ENCODE measurements at regions not wholly inside any gene's neighbourhood (a gene's known extent, or its start where the extent isn't known, plus 50 kb on each side); places are given as distances from the start of the nearest gene placed in this dataset.

DNA sequence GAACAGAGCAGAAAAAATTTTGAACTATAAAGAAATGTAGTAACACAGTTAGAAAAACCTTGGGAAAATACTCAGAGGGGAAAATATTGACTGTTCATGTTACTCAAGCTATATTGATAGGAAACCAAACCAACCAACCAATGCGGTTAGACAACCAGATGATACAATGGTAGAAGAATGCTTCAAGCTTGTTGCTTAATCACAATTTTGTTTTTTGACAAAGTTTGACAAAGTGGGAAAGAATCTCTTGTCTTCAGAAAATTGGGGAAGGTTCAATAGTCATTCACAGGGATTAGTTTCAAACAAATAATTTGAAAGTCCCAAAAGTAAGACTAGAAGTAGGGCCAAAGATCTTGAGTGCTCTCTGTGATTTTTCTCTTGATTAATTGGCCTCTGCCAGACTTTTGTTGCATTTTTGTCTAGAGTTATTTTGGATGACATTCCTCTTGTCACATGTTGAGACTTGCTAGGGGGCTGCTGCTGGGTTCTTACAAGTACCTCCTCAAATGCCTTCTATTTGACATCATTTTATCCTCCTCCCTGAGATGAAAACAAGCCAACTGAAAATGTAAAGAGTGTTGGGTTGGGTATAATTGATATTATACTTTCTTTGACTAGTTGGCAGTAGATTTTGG is 233.1 kb upstream of the PHYHIPL start:
- ATAC-seq (no peak), DNase-seq (no peak)
- Mint-ChIP-seq H3K36me3 (no peaks in the 10 kb centered on the region), H3K27me3 (peaks cover 0 to 9% (median 0%) of the 10 kb centered on the region in 5 donors), H3K4me3 (no peak overlapping the region), H3K4me1 (no peaks in the 10 kb centered on the region), H3K9me3 (peaks cover 0 to 2% (median 0%) of the 10 kb centered on the region in 9 donors), H3K27ac (no peak overlapping the region)
- POLR2A ChIA-PET: no interaction called here

DNA sequence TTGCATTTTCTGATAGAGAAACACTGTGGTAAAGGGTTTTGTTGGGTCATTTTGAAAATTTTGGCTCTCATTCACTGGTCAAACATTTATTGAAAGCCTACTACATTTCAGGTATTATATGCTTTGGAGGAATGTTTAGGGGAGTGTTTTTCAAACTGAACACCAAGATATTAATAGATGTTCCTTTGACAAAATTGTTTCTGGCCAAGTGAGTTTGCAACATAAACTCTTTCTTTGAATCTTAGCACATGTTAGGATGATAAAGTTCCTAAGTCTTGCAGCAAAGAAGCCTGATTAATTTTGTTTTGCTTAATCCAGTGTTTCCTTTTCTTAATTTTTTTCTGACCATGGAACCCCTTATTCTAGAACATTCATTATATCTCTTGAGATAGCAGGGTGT is 232.5 kb upstream of the PHYHIPL start:
- H3K4me1 Mint-ChIP-seq: no peaks in the 10 kb centered on the region
- DNase-seq (no peak), ATAC-seq (no peak)
- H3K4me3 Mint-ChIP-seq: no peak overlapping the region
- H3K27me3 Mint-ChIP-seq: peaks cover 0 to 9% (median 0%) of the 10 kb centered on the region in 5 donors
- H3K9me3 Mint-ChIP-seq: peaks cover 0 to 2% (median 0%) of the 10 kb centered on the region in 9 donors
- POLR2A ChIA-PET: no interaction called here
- H3K36me3 Mint-ChIP-seq: no peaks in the 10 kb centered on the region
- no peak overlapping the region for H3K27ac Mint-ChIP-seq

DNA sequence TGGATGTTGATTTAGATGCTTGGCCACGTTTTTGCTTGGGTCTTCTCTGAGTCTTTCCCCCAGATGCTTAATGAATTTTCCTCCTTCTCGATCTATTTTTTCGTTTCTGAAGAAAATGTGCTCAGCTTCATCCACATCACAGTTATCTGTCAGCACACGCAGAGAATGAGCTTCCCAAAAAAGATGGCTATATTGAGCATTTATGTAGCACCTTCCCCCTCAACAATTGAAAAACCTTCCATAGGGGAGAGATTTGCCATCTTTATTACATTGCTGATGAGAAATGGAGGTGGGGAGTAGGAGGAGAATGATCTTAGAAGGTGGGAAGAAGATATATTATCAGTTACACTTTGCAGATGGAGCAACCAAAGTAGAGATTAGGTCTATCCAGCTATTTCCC is 228.1 kb upstream of the PHYHIPL start:
- no peak for ATAC-seq
- Mint-ChIP-seq H3K9me3 (peaks cover 0 to 2% (median 0%) of the 10 kb centered on the region in 9 donors), H3K27me3 (peaks cover 0 to 15% (median 2%) of the 10 kb centered on the region in 5 donors), H3K4me1 (no peaks in the 10 kb centered on the region), H3K36me3 (no peaks in the 10 kb centered on the region), H3K4me3 (no peak overlapping the region), H3K27ac (no peak overlapping the region)
- no peak for DNase-seq
- POLR2A ChIA-PET: no interaction called here

DNA sequence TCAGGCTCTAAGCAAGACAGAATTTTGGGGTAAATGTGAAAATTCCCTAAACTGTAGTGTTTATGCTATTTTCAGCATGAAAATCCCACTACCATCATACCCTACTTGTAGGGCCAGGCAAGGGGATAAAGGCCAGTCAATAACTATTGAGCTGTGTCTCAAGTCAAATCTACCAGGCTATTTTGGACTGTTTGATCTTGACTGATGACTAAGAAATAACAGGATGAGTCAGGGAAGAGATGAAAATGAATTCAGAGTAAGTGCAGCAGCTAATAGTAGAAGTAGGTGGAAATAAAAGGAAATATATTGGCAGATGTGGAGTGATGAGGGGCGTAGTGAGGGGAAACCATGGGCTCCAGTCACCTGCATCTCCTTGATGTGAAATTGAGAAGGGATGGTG is 225.8 kb upstream of the PHYHIPL start:
- ATAC-seq (no peak), DNase-seq (no peak)
- POLR2A ChIA-PET: no interaction called here
- Mint-ChIP-seq H3K9me3 (peaks cover 0 to 2% (median 0%) of the 10 kb centered on the region in 9 donors), H3K4me1 (no peaks in the 10 kb centered on the region), H3K27me3 (peaks cover 0 to 12% (median 3%) of the 10 kb centered on the region in 5 donors), H3K4me3 (no peak overlapping the region), H3K36me3 (no peaks in the 10 kb centered on the region), H3K27ac (peak overlapping the region in 1 of 10 donors; percentile 30)

DNA sequence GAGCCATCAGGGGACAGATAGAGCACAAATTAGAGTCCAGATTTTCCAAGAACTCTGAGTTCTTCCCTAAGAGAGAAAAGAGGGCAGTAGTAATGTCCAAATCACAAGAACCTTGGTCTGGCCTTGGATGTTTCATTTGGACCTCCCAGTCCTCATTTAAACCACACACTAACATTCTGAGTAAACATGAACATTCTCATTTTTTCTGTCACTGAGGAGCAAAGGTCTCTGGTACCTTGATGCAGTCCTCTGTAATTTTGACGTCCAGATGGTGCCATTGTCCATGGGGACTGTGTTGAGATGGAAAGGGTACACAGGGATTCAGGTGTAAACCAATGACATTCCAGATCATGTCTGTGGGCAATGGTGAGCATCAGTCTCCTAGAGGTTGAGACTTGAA is 225.4 kb upstream of the PHYHIPL start:
- Mint-ChIP-seq H3K36me3 (no peaks in the 10 kb centered on the region), H3K4me1 (no peaks in the 10 kb centered on the region), H3K4me3 (no peak overlapping the region), H3K9me3 (no peaks in the 10 kb centered on the region), H3K27me3 (peaks cover 0 to 9% (median 3%) of the 10 kb centered on the region in 5 donors), H3K27ac (peak overlapping the region in 1 of 10 donors; percentile 30)
- DNase-seq (no peak), ATAC-seq (no peak)
- POLR2A ChIA-PET: no interaction called here

DNA sequence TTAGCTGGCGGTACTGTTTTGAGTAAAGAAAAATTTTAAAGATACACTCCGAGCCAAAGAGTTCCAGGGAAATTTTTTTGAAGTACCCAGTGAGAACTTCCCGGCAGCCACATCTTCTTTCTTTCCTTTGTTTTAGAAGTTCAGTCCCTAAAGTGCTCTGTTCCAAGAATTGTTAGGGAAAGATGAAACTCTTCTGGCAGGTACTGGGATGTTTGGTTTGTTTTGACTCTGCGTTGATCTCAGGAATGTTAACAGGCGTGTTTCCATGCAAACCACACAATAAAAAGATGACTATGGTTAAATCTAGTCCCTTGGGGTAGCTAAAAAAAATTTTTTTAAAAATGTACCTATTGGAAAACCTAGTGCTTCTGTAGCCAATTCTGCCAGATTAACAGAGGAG is 224.7 kb upstream of the PHYHIPL start:
- H3K27me3 Mint-ChIP-seq: peaks cover 0 to 7% (median 3%) of the 10 kb centered on the region in 5 donors
- H3K9me3 Mint-ChIP-seq: no peaks in the 10 kb centered on the region
- ATAC-seq (no peak), DNase-seq (no peak)
- no peaks in the 10 kb centered on the region for H3K4me1 Mint-ChIP-seq
- POLR2A ChIA-PET: no interaction called here
- H3K27ac Mint-ChIP-seq: no peak overlapping the region
- no peaks in the 10 kb centered on the region for H3K36me3 Mint-ChIP-seq
- H3K4me3 Mint-ChIP-seq: no peak overlapping the region

DNA sequence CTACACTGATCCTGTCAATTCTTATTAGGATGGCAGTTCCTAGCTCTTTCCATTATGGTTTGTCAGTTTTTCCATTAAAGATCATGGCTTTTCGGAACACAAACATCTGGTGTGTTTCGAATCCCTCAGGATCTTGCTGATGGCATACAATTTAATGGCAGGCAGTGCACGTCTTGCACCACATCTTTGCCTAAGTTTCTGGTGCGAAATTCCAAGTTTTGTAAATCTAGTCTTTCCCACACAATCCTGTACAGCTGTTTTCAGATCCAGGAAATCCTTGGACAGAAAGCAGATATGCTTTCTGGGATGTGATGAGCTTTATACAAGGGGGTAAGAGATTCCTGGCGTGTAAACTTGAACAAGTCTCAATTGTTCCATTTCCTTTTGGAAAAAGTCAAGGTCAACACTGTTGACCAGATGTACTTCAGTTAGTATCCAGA is 224.3 kb upstream of the PHYHIPL start:
- H3K36me3 Mint-ChIP-seq: no peaks in the 10 kb centered on the region
- no peaks in the 10 kb centered on the region for H3K4me1 Mint-ChIP-seq
- H3K4me3 Mint-ChIP-seq: no peak overlapping the region
- DNase-seq: no peak
- H3K27ac Mint-ChIP-seq: no peak overlapping the region
- ATAC-seq: no peak
- peaks cover 0 to 9% (median 3%) of the 10 kb centered on the region in 5 donors for H3K27me3 Mint-ChIP-seq
- POLR2A ChIA-PET: no interaction called here
- H3K9me3 Mint-ChIP-seq: no peaks in the 10 kb centered on the region

DNA sequence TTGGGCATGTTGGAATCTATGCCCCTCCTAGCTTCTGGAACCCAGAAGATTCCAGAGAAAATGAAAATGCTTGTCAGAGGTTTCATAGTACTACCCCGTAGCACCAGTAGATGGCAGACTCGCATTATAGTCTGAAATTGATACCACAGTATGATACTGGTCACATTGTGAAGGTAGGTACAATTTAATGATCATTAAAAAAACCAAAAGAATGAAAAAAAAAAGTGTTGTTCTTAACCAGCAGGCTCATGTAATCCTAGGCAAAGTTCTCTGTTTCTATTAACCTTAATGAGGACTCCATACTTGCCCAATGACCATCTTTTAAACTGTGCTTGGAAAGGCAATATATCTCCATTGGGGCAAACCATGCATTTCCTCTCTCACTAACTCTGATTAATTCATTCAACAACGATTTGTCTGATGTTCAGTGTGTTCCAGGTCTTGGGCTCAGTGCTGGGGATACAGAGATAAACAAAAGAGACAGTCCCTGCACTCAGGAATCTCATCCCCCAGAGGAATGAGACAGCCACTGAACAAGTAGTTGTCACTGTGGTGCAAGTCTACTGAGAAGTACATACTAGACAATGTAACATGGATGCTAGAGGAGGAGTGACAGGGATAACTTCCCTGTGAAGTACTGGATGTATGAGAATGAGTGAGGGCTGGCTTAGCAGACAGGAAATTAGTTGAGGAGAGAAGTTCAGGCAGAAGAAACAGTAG is 223.5 kb upstream of the PHYHIPL start:
- Mint-ChIP-seq H3K27ac (no peak overlapping the region), H3K9me3 (no peaks in the 10 kb centered on the region), H3K4me1 (no peaks in the 10 kb centered on the region), H3K4me3 (no peak overlapping the region), H3K36me3 (no peaks in the 10 kb centered on the region), H3K27me3 (peaks cover 0 to 9% (median 3%) of the 10 kb centered on the region in 5 donors)
- POLR2A ChIA-PET: no interaction called here
- ATAC-seq (no peak), DNase-seq (no peak)

DNA sequence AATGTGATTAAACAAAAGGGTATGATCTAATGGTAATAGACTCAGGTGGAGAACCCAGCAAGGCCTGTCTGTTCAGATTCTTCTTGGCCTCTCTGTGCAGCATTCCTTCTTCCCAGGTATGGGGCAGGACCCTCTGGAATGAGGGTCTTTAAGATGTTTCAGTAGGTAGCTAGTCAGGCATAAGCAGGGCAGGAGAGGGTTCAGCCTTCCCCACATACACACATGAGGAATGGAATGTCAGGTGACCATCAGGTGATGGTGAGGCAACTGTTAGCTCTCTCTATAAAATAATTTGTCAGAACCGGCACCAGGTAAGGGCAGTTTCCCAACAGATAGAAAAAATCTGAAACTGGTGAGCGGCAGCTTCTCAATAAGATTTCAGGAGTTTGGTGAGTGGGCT is 222.3 kb upstream of the PHYHIPL start:
- DNase-seq (no peak), ATAC-seq (no peak)
- H3K4me3 Mint-ChIP-seq: no peak overlapping the region
- H3K27ac Mint-ChIP-seq: no peak overlapping the region
- H3K27me3 Mint-ChIP-seq: peaks cover 0 to 9% (median 4%) of the 10 kb centered on the region in 5 donors
- POLR2A ChIA-PET: no interaction called here
- no peaks in the 10 kb centered on the region for H3K4me1 Mint-ChIP-seq
- no peaks in the 10 kb centered on the region for H3K36me3 Mint-ChIP-seq
- no peaks in the 10 kb centered on the region for H3K9me3 Mint-ChIP-seq

DNA sequence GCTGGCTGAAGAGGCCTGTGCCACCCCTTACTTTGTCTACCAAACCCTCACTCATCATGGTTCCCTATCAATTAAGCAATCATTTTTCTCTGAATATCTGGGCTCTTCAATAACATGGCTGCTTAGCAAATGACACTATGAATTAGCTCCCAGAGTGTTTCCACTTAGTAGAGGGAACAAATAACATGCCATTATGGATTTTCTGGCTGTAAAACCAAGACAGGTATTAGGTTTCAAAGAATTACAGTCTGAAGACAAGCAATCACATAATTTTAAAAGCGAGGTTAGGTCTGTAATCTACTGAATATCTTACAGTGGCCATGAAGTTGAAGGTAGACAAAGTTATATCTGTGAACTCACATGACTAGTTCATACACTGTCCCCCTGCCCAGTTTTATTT is 220.8 kb upstream of the PHYHIPL start:
- Mint-ChIP-seq H3K9me3 (no peaks in the 10 kb centered on the region), H3K4me3 (no peak overlapping the region), H3K27ac (no peak overlapping the region), H3K27me3 (peaks cover 0 to 9% (median 4%) of the 10 kb centered on the region in 5 donors), H3K36me3 (no peaks in the 10 kb centered on the region), H3K4me1 (no peaks in the 10 kb centered on the region)
- POLR2A ChIA-PET: no interaction called here
- ATAC-seq: no peak
- no peak for DNase-seq

DNA sequence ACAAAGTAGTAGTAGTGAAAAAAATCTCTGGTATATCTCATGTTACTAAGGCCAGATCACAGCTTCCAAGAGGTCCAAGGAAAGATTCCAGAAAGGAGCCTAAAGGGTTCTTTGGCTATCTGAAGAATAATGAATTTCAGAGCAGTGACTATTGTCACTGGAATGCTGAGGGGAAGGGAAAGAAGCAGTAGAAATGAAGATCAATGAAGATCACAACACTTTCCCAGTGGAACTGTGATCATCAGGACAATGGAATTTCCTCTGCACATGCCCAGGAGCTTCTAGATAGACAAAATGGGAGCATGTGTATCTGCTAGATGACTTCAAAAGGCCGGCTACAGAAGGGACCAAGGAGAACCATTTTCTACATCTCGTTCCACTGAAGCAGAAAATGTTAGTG is 219.5 kb upstream of the PHYHIPL start:
- no peaks in the 10 kb centered on the region for H3K4me1 Mint-ChIP-seq
- no peak overlapping the region for H3K4me3 Mint-ChIP-seq
- H3K27ac Mint-ChIP-seq: no peak overlapping the region
- POLR2A ChIA-PET: no interaction called here
- ATAC-seq (no peak), DNase-seq (no peak)
- H3K27me3 Mint-ChIP-seq: peaks cover 0 to 12% (median 4%) of the 10 kb centered on the region in 5 donors
- no peaks in the 10 kb centered on the region for H3K36me3 Mint-ChIP-seq
- H3K9me3 Mint-ChIP-seq: no peaks in the 10 kb centered on the region

DNA sequence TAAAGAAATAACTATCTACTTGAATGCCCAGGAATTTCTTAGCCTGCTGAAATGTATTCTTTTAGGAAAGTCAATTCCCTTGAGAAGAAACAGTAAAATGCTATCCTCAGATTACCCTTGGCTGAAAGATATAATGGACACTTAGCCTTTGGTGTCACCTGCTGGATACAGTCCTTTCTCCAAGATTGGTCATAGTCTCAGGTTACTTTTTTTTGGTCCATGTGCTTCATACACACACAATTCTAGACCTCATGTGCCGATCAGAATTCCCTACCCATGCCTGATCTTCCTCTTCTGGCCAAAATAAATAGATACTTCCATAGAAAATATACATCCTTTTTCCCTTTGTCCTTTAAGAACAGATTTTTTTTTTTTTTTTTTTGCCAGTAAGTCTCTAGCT is 218.9 kb upstream of the PHYHIPL start:
- H3K9me3 Mint-ChIP-seq: no peaks in the 10 kb centered on the region
- H3K27ac Mint-ChIP-seq: no peak overlapping the region
- POLR2A ChIA-PET: no interaction called here

DNA sequence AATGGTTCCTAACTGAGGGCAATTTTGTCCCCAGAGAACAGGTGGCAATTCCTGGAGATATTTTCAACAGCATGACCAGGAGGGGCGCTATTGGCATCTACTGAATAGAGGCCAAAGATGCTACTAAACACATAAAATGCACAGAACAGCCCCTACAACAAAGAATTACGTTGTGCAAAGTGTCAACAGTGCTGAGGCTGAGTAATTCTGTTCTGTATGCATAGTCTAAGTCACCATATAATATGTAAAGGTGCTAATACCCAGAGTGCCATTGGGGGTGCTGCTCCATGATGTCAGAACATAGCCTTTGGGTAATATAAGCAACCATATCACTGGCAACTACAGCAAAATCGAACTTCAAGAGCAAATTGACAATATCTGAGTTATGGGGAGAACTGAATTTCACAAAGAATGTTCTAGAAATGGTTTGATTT is 213.3 kb upstream of the PHYHIPL start:
- H3K4me1 Mint-ChIP-seq: peaks cover 0 to 2% (median 0%) of the 10 kb centered on the region in 4 donors
- ATAC-seq (no peak), DNase-seq (no peak)
- H3K27me3 Mint-ChIP-seq: peaks cover 2 to 41% (median 5%) of the 10 kb centered on the region in 5 donors
- no peak overlapping the region for H3K27ac Mint-ChIP-seq
- H3K4me3 Mint-ChIP-seq: no peak overlapping the region
- no peaks in the 10 kb centered on the region for H3K36me3 Mint-ChIP-seq
- H3K9me3 Mint-ChIP-seq: no peaks in the 10 kb centered on the region
- POLR2A ChIA-PET: no interaction called here

More for the DNA sequence above, 218.9 kb upstream of the PHYHIPL start:
- H3K4me1 Mint-ChIP-seq: no peaks in the 10 kb centered on the region
- ATAC-seq (no peak), DNase-seq (no peak)
- no peaks in the 10 kb centered on the region for H3K36me3 Mint-ChIP-seq
- H3K4me3 Mint-ChIP-seq: no peak overlapping the region
- H3K27me3 Mint-ChIP-seq: peaks cover 0 to 12% (median 4%) of the 10 kb centered on the region in 5 donors

DNA sequence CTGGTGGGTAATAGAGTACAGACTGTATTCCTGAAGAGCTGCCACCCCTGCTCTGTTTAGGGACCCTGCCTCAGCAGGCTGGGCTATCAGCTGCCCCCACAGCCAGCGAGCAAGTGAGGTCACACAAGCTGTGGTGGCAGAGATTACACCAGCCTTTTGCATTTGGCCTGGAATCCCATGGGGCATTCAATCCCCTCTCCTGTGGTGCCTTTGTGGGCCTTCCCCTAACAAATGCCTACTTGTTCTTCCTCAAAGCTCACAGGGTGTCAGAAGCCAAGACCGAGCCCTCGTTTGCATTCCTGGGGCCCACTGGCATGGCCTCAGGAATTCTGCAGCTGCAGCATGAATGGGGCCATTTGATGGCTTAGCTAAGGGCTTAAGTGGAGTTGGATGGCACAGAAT is 212.7 kb upstream of the PHYHIPL start:
- Mint-ChIP-seq H3K9me3 (no peaks in the 10 kb centered on the region), H3K27ac (no peak overlapping the region)
- POLR2A ChIA-PET: no interaction called here

More for the DNA sequence above, 212.7 kb upstream of the PHYHIPL start:
- peaks cover 0 to 2% (median 0%) of the 10 kb centered on the region in 4 donors for H3K4me1 Mint-ChIP-seq
- H3K27me3 Mint-ChIP-seq: peaks cover 6 to 47% (median 10%) of the 10 kb centered on the region in 5 donors
- no peak overlapping the region for H3K4me3 Mint-ChIP-seq
- no peaks in the 10 kb centered on the region for H3K36me3 Mint-ChIP-seq
- no peak for DNase-seq
- ATAC-seq: no peak
